ENCODE measurements at regions not wholly inside any gene's neighbourhood (a gene's known extent, or its start where the extent isn't known, plus 50 kb on each side); places are given as distances from the start of the nearest gene placed in this dataset.
"Not testable (repeated sequence)": the region's sequence is repeated elsewhere in the genome, so short reads cannot be mapped to it uniquely, and the experiment has no call there.

DNA sequence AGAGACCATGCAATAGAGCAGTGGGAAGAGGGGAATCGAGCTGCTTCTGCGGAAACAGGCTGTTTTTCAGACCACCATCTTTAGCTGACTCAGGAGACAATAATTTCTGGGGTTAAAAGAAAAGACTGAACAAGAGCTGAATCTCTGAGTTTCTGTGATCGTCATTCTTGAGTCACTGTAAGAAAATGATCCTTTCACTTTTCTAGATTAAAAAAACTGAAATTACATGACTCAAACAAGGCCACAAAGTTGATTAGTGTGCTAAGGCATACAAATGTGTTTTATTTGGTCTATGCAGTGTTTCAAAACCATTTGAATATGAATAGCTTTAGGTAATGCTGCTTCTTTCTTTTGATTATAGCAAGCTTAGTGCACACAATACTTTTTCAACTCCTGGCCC lies 194.4 kb upstream of the RPL34 start:
- intact Hi-C loops (cut with DNase I): no loop called here
- no peak for DNase-seq (ENCODE audit: low spot score)

DNA sequence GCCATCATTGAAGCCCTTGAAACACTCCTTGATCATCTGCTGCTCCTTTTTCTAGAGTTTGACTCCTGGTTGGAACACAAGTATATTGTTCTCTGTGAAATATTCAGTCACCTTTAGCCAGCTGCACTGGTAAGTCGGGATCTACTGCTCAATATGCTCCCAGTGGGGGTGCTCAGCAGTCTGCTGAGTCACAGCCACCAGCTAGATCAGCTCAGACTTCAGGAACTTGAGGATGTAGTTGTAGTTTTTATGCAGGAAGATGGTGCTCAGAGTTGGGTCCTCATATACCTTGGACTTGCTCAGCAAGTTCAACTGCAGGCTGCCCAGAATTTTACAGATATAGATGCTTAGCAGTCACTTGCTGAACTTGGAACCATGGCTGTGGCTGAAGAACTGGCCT lies 202.5 kb upstream of the RPL34 start:
- intact Hi-C loops (cut with DNase I): no loop called here
- DNase-seq (ENCODE audit: low spot score): no peak

DNA sequence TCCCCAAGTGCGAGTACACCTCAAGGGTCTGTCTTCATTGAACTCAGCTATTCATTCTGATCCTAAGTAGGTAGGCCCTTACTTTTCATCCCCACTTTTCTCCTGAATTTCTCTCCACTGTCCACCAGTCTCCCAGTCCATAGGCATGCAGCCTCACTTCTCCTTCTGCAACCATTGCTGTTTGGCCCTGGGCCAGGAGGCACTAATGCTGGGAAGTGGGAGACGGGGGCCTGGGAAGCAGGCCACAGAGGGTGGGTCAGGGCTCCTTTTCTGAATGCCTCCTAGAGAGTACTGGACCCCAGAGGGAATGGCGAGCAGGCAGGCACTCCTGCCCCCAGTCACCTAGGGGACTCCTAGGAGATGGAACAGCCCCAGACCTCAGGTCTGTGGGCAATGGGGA lies 203.5 kb upstream of the RPL34 start:
- no peak for DNase-seq (ENCODE audit: low spot score)
- intact Hi-C loops (cut with DNase I): no loop called here

GRCh38 chr4:108415389-108415788 lies 205.0 kb upstream of the RPL34 start:
- no peak for DNase-seq (ENCODE audit: low spot score)
- intact Hi-C loops (cut with DNase I): no loop called here

DNA sequence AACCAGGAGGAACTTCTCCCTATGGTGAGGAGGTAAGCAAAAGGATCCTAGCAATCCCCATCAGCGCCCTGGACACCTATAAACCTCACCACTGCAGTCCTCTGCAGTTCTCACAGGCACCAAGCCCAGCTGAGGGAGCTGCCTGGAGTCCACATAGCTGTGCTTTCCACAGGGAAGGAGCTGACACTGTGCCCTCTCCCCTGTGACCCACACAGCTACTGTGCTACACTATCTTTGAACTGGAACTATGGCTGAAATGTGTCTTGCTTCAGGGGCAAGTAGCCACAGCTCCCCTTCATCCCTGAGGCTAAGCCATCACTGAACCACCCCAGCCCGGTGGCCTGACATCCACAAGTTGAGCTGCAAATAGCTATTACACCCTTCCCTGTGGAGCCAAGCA lies 208.5 kb upstream of the RPL34 start:
- no peak for DNase-seq (ENCODE audit: low spot score)
- intact Hi-C loops (cut with DNase I): no loop called here

DNA sequence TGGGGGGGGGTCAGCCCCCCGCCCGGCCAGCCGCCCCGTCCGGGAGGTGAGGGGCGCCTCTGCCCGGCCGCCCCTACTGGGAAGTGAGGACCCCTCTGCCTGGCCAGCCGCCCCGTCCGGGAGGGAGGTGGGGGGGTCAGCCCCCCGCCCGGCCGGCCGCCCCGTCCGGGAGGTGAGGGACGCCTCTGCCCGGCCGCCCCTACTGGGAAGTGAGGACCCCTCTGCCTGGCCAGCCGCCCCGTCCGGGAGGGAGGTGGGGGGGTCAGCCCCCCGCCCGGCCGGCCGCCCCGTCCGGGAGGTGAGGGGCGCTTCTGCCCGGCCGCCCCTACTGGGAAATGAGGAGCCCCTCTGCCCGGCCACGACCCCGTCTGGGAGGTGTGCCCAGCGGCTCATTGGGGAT lies 210.7 kb upstream of the RPL34 start:
- intact Hi-C loops (cut with DNase I); DNase-seq (ENCODE audit: low spot score): not testable (repeated sequence)

GRCh38 chr4:108405586-108405985 lies 214.8 kb upstream of the RPL34 start:
- intact Hi-C loops (cut with DNase I): no loop called here
- no peak for DNase-seq (ENCODE audit: low spot score)

DNA sequence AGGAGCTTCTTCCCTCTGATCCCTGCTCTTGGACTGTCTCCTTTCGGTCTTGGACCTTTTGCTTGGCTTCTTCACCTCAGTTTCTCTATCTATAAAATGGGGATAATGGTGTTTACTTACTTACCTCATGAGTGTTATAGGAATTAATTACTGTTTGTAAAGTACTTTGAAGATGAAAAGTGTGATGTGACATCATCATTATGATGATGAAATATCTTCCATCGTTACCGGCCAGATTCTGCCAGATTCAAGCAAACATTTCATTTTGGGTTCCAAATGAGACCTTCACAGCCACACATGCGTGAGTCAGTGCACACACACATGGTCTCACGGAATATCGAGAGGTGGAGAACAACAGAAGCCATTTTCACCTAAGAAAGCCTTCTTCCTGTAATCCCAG lies 220.1 kb upstream of the RPL34 start:
- DNase-seq (ENCODE audit: low spot score): no peak
- intact Hi-C loops (cut with DNase I): no loop called here

GRCh38 chr4:108399610-108400265 lies 220.6 kb upstream of the RPL34 start:
- DNase-seq (ENCODE audit: low spot score): no peak
- intact Hi-C loops (cut with DNase I): no loop called here

GRCh38 chr4:108398836-108399235 lies 221.5 kb upstream of the RPL34 start:
- intact Hi-C loops (cut with DNase I): no loop called here
- no peak for DNase-seq (ENCODE audit: low spot score)

- intact Hi-C loops (cut with DNase I): no loop called here
- no peak for DNase-seq (ENCODE audit: low spot score)
These were observed 222.1 kb upstream of the RPL34 start for GRCh38 chr4:108398316-108398715.

GRCh38 chr4:108397850-108398249 lies 222.5 kb upstream of the RPL34 start:
- no peak for DNase-seq (ENCODE audit: low spot score)
- intact Hi-C loops (cut with DNase I): no loop called here

- DNase-seq (ENCODE audit: low spot score): no peak
- intact Hi-C loops (cut with DNase I): no loop called here
These were observed 223.4 kb upstream of the RPL34 start for GRCh38 chr4:108396900-108397497.

DNA sequence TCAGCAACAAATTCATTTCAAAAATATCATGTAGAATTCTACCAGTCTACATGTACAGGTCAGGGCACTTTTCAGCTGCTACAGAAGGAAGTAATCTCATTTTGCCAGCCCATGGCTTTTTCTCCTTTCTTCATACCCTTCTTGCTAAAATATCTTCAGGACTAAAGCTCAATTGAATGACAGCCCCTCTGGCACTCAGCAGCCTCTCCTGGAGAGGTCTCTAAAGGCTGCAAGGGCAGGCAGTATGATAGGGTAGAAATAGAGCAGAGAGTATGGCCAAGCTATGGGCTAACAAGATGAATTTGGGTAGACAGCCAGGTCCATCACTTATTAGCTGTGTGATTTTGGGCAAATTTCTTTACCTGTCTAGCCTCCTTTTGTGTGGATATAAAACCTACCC lies 224.6 kb upstream of the RPL34 start:
- intact Hi-C loops (cut with DNase I): no loop called here
- no peak for DNase-seq (ENCODE audit: low spot score)

GRCh38 chr4:108393890-108394472 lies 225.2 kb upstream of the LEF1 start:
- no peak for DNase-seq (ENCODE audit: low spot score)
- intact Hi-C loops (cut with DNase I): no loop called here

DNA sequence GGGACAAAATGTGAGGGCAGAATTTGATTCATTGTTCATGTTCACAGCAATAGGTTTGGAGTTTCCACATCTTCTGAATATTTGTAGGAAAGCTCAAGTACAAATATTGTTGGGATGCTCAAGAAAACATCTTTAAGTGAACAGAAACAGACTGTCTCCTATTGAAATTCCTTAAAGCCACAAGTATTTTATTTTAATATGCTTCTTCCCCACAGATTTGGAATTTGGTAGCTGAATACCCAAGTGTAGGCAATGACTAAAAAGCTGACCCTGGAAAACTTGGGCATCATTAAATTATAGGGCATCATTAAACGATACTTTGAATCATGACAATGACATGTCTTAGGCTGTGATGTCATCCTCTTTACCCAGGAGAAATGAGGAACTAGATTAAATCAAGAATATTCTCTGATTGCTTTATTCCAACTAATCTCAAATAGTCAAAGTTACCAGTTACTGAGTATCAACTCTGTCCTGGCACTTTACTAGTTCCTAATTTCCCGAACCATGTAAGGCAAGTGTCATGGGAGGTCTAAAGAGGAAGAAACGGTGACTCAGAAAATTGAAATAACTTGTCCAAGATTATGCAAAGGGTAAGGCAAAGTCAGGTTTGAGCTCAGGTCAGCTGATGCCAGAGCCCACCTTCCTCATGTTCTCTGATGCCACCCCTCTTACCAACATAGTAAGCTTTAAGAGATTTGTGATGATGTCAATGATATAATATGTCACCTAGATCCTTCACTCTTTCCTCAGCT lies 223.1 kb upstream of the LEF1 start:
- DNase-seq (ENCODE audit: low spot score): no peak
- intact Hi-C loops (cut with DNase I): no loop called here

DNA sequence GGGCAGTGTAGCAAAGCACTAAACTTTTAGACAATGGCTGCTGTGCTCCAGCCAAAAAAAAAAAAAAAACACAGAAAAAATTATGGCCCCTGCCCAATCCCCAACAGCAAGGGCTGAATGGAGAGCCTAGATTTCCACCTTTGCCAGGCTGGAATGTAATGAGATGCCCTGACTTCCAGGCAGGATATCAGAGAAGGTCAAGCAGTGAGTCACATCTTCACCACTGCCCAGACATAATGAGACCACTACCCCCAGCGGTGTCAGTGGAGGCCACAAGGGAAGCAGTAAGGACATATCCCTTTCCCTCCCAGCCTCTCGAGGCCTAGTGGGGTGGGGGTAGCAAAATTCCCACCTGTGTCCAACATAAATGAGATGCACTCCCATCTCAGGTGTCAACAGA lies 216.3 kb upstream of the LEF1 start:
- intact Hi-C loops (cut with DNase I): no loop called here
- no peak for DNase-seq (ENCODE audit: low spot score)

GRCh38 chr4:108384544-108384943 lies 215.8 kb upstream of the LEF1 start:
- DNase-seq (ENCODE audit: low spot score): no peak
- intact Hi-C loops (cut with DNase I): no loop called here

DNA sequence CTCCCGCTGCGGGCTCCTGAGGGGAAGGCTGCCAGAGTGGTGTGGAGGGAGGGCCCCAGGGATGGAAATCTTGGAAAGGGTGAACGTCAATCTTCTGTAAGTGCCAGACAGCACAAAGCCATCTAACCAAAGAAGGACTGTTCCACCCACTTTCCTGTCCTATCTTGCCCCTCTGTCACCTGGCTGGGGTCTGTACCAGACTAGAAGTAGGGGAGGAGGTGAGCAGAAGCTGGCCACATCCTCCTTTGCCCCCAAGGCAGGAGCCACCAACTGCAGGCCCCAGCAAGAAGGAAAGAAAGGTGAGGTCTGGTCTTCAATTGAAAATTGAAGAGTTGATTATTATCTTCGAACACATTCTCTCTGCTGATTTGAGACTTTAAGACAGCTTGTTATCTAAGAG lies 214.4 kb upstream of the LEF1 start:
- intact Hi-C loops (cut with DNase I): no loop called here
- DNase-seq (ENCODE audit: low spot score): no peak

DNA sequence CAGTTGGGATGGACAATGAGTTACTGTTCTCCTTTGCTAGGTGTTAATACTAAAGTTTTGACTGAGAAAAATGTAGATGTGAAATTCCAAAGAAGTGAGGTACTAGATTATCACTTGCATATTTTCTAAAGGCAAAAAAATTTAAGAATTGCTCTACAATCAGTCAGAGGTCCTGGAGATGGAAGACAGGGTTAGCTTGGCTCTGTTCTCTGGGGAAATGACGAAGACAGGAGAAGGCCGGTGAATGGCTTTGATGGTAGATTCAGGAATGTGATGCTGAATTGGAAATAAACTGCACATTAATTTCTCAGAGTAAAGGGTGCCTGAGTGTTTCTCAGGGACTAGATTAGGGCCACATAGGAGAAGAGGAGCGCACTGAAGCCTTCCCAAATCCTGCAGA lies 214.0 kb upstream of the LEF1 start:
- intact Hi-C loops (cut with DNase I): no loop called here
- DNase-seq (ENCODE audit: low spot score): no peak

- intact Hi-C loops (cut with DNase I): no loop called here
- DNase-seq (ENCODE audit: low spot score): no peak
These were observed 209.4 kb upstream of the LEF1 start for GRCh38 chr4:108378164-108378563.

Data from posterior vena cava (tissue), 2 donors.